ENCODE measurements at regions not wholly inside any gene's neighbourhood (a gene's known extent, or its start where the extent isn't known, plus 50 kb on each side); places are given as distances from the start of the nearest gene placed in this dataset.
A peak's percentile ranks its signal among the peaks of the same experiment; 100 is the strongest.

DNA sequence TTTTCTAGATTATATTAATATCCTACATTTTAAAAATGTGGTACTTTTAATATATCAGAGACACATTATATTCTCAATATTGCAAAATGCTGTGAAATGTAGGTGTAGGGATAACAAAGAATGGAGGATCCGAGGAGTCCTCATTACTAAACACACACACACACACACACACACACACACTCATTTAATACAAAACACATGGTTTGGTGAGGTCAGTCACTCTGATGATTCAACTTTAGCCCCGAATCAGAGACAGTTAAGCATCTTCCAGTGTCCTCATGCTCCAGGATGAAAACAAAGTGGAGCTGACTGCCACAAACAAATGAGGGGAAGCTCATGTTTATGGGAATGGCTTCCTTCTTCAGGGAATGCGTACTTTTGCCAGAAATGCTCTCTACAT lies 147.5 kb downstream of the CYSLTR2 start:
- H3K4me3 ChIP-seq (replicated peaks; ENCODE audit: low read depth, low read length): no peak overlapping the region
- peak; percentile 87 for DNase-seq (ENCODE audit: extremely low read depth, low read depth)
- TF ChIP-seq, protein P1, sequence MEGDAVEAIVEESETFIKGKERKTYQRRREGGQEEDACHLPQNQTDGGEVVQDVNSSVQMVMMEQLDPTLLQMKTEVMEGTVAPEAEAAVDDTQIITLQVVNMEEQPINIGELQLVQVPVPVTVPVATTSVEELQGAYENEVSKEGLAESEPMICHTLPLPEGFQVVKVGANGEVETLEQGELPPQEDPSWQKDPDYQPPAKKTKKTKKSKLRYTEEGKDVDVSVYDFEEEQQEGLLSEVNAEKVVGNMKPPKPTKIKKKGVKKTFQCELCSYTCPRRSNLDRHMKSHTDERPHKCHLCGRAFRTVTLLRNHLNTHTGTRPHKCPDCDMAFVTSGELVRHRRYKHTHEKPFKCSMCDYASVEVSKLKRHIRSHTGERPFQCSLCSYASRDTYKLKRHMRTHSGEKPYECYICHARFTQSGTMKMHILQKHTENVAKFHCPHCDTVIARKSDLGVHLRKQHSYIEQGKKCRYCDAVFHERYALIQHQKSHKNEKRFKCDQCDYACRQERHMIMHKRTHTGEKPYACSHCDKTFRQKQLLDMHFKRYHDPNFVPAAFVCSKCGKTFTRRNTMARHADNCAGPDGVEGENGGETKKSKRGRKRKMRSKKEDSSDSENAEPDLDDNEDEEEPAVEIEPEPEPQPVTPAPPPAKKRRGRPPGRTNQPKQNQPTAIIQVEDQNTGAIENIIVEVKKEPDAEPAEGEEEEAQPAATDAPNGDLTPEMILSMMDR (IDR thresholded peaks at IDR 0.05; ENCODE audit: low read depth, low read length, missing control alignments): no peak

DNA sequence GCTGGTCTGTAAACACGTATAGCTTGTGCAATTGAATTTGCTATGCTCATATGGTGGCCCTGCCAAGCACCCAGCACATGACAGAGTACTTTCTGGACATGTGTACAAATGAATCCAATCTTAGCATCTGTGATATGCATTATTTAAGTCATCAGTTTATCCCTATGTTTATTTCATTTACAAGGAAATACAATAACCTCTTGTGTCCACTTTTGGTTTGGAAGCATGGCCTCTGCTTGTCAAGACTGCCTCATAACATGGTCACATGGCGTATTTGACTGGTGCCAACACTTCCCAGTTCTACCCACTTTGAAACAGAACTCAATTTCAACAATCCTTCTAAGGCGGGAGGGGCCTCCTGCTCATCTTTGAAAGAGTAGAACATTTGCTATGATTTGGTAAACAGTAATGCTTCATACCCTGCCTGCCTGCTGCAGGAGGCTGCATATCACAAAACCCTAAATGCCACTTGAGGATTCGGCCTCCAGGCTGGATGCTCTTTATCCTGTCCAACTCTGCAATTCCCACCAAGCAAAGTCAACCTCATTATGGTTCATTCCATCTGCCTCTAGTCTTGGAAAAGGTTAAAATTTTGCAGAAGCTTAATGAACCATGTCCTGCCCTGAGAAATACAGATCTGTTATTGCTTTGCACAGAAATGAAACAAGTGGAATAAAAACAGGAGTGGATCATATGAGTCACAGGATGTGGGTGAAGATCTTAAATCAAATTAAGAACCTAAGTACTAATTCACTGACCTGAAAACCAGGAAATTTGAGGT lies 151.3 kb downstream of the CYSLTR2 start:
- TF ChIP-seq, protein P1 (IDR thresholded peaks at IDR 0.05; ENCODE audit: low read depth, low read length, missing control alignments): no peak
- no peak for DNase-seq (ENCODE audit: extremely low read depth, low read depth)
- no peak overlapping the region for H3K4me3 ChIP-seq (replicated peaks; ENCODE audit: low read depth, low read length)

DNA sequence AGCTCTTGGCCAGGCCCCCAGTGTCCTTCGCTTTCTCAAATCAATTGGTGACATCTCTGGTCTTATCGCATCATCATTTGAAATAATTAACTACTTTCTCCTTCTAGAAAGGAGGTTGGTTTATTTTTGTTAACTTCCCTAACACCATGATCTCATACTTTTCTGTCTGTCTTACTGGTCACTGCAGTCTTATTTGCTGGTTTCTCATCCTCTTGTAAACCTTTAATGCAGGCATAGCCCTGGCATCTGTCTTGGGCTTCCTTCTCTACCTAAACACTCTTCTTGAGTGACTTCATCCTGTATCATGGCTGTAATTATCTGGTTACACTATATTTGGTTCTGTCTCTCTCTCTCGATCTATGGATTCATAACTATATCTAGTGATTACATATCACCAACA lies 152.8 kb downstream of the CYSLTR2 start:
- no peak overlapping the region for H3K4me3 ChIP-seq (replicated peaks; ENCODE audit: low read depth, low read length)
- TF ChIP-seq, protein P1 (IDR thresholded peaks at IDR 0.05; ENCODE audit: low read depth, low read length, missing control alignments): no peak
- no peak for DNase-seq (ENCODE audit: extremely low read depth, low read depth)

DNA sequence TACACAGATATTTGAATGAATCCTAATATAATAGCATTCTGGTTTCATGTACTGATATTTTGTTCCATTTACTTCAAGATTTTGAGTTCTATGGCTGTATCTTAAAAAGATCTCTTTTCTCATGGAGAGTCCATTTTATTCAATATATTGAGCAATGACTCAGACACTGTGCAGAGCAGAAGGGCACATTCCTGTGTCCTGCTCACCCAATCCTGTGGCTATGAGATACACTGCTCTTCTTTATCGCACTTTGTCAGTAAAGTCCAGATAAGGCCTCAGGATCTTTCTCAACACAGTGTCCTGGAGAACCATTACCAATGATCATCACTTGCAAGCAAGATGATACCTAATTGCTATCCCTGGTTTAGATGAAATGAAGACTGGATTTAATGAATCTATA lies 155.0 kb downstream of the CYSLTR2 start:
- no peak overlapping the region for H3K4me3 ChIP-seq (replicated peaks; ENCODE audit: low read depth, low read length)
- DNase-seq (ENCODE audit: extremely low read depth, low read depth): no peak
- TF ChIP-seq, protein P1 (IDR thresholded peaks at IDR 0.05; ENCODE audit: low read depth, low read length, missing control alignments): no peak

DNA sequence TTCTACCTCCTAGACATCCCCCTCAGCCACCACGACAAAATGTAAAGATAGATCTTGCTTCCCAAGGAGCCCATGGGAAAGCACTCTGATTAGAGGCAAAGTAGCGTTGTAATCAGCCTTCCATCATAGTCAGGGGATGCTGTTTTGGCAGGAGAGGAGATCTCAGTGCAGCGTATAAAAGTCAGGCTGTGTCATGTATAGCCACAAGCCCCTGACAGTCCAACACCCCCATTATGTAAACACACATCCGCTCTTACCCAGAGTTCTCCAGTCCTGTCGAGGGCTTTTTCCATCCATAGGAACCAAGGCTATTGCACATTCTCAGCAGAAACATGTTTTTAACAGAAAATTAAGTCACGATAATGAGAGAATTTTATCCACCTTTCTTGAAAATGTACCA lies 156.3 kb downstream of the CYSLTR2 start:
- TF ChIP-seq, protein P1 (IDR thresholded peaks at IDR 0.05; ENCODE audit: low read depth, low read length, missing control alignments): no peak
- DNase-seq (ENCODE audit: extremely low read depth, low read depth): no peak
- no peak overlapping the region for H3K4me3 ChIP-seq (replicated peaks; ENCODE audit: low read depth, low read length)

DNA sequence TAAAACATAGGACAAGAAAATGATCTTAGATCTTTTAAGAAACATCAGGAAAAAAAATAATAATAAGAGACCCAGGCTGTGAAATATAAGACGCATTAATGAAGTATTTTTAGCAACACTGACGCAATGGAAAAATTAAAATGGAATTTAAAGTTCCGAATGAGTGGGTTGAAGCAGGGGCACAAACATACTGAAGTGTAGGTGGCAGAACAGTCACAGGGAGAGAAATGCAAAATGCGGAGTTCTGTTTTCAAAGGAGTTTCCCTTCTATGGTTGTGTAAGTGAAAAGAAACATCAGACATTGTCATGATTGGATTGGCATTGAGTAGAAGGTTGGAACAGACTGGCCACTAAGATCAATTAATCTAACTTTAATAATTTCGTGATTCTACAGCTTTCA lies 159.8 kb downstream of the CYSLTR2 start:
- DNase-seq (ENCODE audit: extremely low read depth, low read depth): no peak
- TF ChIP-seq, protein P1 (IDR thresholded peaks at IDR 0.05; ENCODE audit: low read depth, low read length, missing control alignments): no peak
- H3K4me3 ChIP-seq (replicated peaks; ENCODE audit: low read depth, low read length): no peak overlapping the region

DNA sequence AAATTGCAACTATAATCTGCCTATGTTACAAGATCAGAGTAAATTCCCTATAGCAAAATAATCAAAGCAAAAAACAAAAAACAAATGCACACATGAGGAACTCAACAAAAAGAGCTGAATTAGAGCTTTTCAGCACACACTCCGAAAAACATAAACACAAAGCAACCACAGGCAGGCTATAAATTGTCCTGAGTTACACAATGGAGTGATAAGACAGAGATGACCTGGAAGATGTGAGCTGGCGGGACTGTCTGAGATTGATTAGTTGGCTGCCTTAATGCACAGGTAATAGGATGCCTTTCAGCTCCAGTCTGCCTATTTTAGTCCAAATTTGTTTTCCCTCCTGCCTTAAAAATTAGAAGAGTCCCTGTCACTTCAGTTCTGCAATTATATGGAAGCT lies 159.0 kb upstream of the FNDC3A start:
- TF ChIP-seq, protein P1 (IDR thresholded peaks at IDR 0.05; ENCODE audit: low read depth, low read length, missing control alignments): no peak
- no peak for DNase-seq (ENCODE audit: extremely low read depth, low read depth)
- H3K4me3 ChIP-seq (replicated peaks; ENCODE audit: low read depth, low read length): no peak overlapping the region

Measured in HFF-Myc (cell line).